ENCODE measurements at regions not wholly inside any gene's neighbourhood (a gene's known extent, or its start where the extent isn't known, plus 50 kb on each side); places are given as distances from the start of the nearest gene placed in this dataset.

DNA sequence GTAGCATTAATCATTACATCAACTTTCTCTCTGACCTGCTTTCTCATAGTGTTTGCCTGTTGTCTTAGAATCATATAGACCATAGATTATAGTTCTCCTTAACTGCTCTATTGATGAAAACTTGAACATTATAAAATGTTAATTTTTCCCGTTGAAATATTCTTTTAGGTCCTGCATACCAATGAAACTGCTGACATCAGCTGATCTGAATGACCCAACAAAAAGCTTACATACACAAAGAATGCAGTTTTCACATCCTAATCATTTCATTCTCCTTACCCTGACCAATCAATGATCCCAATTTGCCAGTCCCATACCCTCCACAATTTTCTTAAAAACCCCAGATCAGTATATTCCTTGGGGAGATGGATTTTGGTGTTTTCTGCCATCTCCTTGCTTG is 302.9 kb upstream of the MBL2 start:
- Histone ChIP-seq H3K9me3 (no peaks in the 10 kb centered on the region), H3K27ac (no peak overlapping the region), H3K36me3 (no peaks in the 10 kb centered on the region), H3K4me1 (peaks cover 0 to 6% (median 0%) of the 10 kb centered on the region in 4 donors), H3K4me3 (no peak overlapping the region), H3K27me3 (no peaks in the 10 kb centered on the region)
- TF ChIP-seq POLR2A (IDR thresholded peaks at IDR 0.05), result no peak
- TF ChIP-seq, protein P1, sequence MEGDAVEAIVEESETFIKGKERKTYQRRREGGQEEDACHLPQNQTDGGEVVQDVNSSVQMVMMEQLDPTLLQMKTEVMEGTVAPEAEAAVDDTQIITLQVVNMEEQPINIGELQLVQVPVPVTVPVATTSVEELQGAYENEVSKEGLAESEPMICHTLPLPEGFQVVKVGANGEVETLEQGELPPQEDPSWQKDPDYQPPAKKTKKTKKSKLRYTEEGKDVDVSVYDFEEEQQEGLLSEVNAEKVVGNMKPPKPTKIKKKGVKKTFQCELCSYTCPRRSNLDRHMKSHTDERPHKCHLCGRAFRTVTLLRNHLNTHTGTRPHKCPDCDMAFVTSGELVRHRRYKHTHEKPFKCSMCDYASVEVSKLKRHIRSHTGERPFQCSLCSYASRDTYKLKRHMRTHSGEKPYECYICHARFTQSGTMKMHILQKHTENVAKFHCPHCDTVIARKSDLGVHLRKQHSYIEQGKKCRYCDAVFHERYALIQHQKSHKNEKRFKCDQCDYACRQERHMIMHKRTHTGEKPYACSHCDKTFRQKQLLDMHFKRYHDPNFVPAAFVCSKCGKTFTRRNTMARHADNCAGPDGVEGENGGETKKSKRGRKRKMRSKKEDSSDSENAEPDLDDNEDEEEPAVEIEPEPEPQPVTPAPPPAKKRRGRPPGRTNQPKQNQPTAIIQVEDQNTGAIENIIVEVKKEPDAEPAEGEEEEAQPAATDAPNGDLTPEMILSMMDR (IDR thresholded peaks at IDR 0.05), result no peak
- ATAC-seq (no peak), DNase-seq (no peak)
- intact Hi-C loops (cut with DNase I), result no loop called here
- 67% methylated on average over 1 of the region's 1 CpG for WGBS (ENCODE audit: insufficient coverage, low coverage, low lambda C conversion rate, missing lambda C conversion rate)

DNA sequence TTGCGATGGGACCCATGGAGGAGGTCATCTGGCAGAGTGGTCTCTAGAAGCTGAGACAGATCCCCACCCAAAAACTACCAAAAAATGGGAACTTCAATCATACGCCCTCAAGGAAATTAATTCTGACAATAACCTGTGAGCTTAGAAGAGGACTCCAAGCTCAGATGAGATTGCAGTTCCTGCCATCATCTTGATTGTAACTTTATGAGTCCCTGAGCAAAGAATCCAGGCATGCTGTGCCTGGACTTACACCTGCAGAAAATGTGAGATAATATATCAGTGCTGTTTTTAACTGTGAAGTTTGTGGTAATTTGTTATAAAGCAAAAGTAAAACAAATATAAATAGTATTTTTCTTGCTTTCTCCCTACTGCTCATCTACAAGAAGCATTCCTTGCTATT is 299.6 kb upstream of the MBL2 start:
- no peaks in the 10 kb centered on the region for H3K9me3 ChIP-seq
- H3K27ac ChIP-seq, result no peak overlapping the region
- TF ChIP-seq, protein P1 (IDR thresholded peaks at IDR 0.05), result no peak
- no peak for TF ChIP-seq POLR2A (IDR thresholded peaks at IDR 0.05)
- DNase-seq (no peak), ATAC-seq (no peak)
- H3K36me3 ChIP-seq, result no peaks in the 10 kb centered on the region
- WGBS (ENCODE audit: insufficient coverage, low coverage, low lambda C conversion rate, missing lambda C conversion rate), result 92% methylated on average over 2 of the region's 2 CpGs
- H3K27me3 ChIP-seq, result no peaks in the 10 kb centered on the region
- peaks cover 0 to 6% (median 0%) of the 10 kb centered on the region in 4 donors for H3K4me1 ChIP-seq
- H3K4me3 ChIP-seq, result no peak overlapping the region
- intact Hi-C loops (cut with DNase I), result no loop called here

DNA sequence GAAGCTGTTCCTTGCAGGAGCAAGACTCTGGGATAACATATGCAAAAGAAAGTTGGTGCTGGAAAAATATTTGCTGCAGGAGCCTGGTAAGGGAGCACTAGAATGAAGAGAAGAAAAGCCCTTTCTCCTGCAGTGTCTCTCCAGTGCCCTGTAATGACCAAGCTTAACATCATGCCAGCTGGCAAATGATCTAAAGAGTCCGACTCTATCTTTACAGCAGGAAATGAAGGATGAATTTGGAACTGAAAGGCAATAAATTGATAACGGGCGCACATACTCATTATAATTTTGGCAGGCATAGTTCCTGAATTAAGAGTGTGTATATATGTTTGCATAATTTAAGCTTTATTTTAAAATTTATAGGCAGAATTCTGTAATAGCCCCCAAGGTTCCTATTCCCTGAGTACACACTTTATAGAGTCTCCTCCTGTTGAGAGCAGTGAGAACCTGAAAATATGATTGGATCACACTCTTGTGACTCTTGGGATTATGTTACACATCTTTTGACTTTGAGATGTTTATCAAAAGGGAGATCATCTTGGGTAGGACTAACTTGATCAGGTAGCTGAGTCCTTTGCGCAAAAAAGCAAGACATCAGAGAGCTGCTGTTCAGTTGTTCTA is 299.0 kb upstream of the MBL2 start:
- 41% methylated on average over 4 of the region's 4 CpGs for WGBS (ENCODE audit: insufficient coverage, low coverage, low lambda C conversion rate, missing lambda C conversion rate)
- Histone ChIP-seq H3K4me3 (no peak overlapping the region), H3K4me1 (peaks cover 0 to 6% (median 0%) of the 10 kb centered on the region in 4 donors), H3K27me3 (no peaks in the 10 kb centered on the region), H3K27ac (no peak overlapping the region), H3K36me3 (no peaks in the 10 kb centered on the region), H3K9me3 (no peaks in the 10 kb centered on the region)
- TF ChIP-seq POLR2A (IDR thresholded peaks at IDR 0.05), result no peak
- TF ChIP-seq, protein P1 (IDR thresholded peaks at IDR 0.05), result no peak
- intact Hi-C loops (cut with DNase I), result no loop called here
- ATAC-seq (peak; percentile 47 to 83 (median 66)), DNase-seq (no peak)

DNA sequence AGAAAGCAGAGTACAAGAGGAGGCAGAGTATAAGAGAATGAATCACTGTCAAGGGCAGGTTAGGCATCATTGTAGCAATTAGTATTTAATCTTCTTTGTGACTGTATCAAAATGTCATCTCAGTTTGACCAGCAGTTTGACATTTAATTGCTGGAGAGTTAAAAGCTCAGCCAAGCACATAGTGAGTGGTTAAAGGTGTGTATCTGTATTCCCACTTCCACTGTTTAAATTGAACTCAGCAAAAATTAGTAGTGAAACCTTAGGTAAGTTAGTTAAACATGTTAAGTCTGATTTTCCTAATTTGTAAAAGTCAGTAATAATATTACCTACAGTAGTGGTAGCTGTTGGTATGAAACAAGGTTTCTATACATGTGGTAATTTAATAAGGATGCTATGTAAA is 296.4 kb upstream of the MBL2 start:
- ATAC-seq, result no peak
- intact Hi-C loops (cut with DNase I), result no loop called here

More for the DNA sequence above, 296.4 kb upstream of the MBL2 start:
- H3K9me3 ChIP-seq, result no peaks in the 10 kb centered on the region
- no peak for DNase-seq
- no peaks in the 10 kb centered on the region for H3K36me3 ChIP-seq
- peaks cover 0 to 6% (median 0%) of the 10 kb centered on the region in 4 donors for H3K4me1 ChIP-seq
- TF ChIP-seq POLR2A (IDR thresholded peaks at IDR 0.05), result no peak
- TF ChIP-seq, protein P1 (IDR thresholded peaks at IDR 0.05), result no peak
- no peak overlapping the region for H3K4me3 ChIP-seq
- no peaks in the 10 kb centered on the region for H3K27me3 ChIP-seq
- H3K27ac ChIP-seq, result no peak overlapping the region
